K562 (cell line): ENCODE measurements at regions not wholly inside any gene's neighbourhood (a gene's known extent, or its start where the extent isn't known, plus 50 kb on each side); places are given as distances from the start of the nearest gene placed in this dataset.
A peak's percentile ranks its signal among the peaks of the same experiment; 100 is the strongest.

Source experiments
- ATAC-seq: fragments of 200-7000 bp; cut with Tn5 transposase; 3 replicates; pipeline ENCODE4 v1.9.1; 2020; ENCODE audit warnings: moderate library complexity
- BruUV-seq: library from RNA; stranded (reverse); fragments of 400-500 nt; replicated peaks from 2 replicates; lab custom pipeline; 2021; lab: Mats Ljungman, UMichigan
- CTCF ChIA-PET: fragments of 300-600 bp; formaldehyde crosslinking; extraction: SDS; loops from one replicate; lab custom pipeline; 2021; ENCODE audit warnings: low intra/inter-chr PET ratio; lab: Yijun Ruan, JAX
- POLR2A ChIA-PET: fragments of 300-600, 350-650 bp; sonication (Branson Sonifier 250); formaldehyde crosslinking; extraction: SDS; loops from one replicate; lab custom pipeline; 2021; ENCODE audit warnings: antibody characterized with exemption, inconsistent platforms; lab: Yijun Ruan, JAX
- DNase-seq, 4 experiments: peaks; one replicate each; pipeline versions ENCODE4 v3.0.0 to v3.0.0-alpha.2; 2011 to 2018; ENCODE audit warnings: low spot score in 3 of 4, mixed read lengths in 3 of 4; ENCODE audit errors: extremely low read depth in 1 of 4
- FAIRE-seq: peaks from 2 replicates; lab custom pipeline; 2011; peaks lifted over from hg19 to GRCh38; lab: Jason Lieb, UNC
- H2AFZ ChIP-seq: 2 replicates; pipeline ENCODE4 v1.6.0; 2011; ENCODE audit warnings: low read depth, low read length, control low read depth, inconsistent platforms
- H3K27ac ChIP-seq: fragments of 200-600 bp; 3 replicates; pipeline ENCODE4 v1.8.0; 2011; ENCODE audit warnings: low read depth, mild to moderate bottlenecking, control low read depth, inconsistent platforms, low read length, moderate library complexity, mixed read lengths; ENCODE audit errors: extremely low read depth
- H3K27me3 ChIP-seq, 2 experiments: fragments of 300-600 bp in 1 of 2; 2 replicates in 1 of 2; 3 replicates in 1 of 2; pipeline versions ENCODE4 v1.6.0 to v1.8.0; 2011; ENCODE audit warnings: inconsistent platforms in 2 of 2, low read length in 2 of 2, mild to moderate bottlenecking in 1 of 2, mixed read lengths in 1 of 2, moderate library complexity in 1 of 2; ENCODE audit not compliant: control insufficient read depth in 2 of 2, insufficient read depth in 2 of 2
- H3K36me3 ChIP-seq: fragments of 300-600 bp; 3 replicates; pipeline ENCODE4 v1.8.0; 2011; ENCODE audit warnings: mild to moderate bottlenecking, low read length, inconsistent platforms; ENCODE audit not compliant: control insufficient read depth, insufficient read depth
- H3K4me1 ChIP-seq, 2 experiments: fragments of 200-600 bp in 1 of 2; replicated peaks in 1 of 2; 2 replicates in 1 of 2; 3 replicates in 1 of 2; pipeline versions ENCODE4 v1.5.1 to v1.8.0; 2011; ENCODE audit warnings: inconsistent platforms in 2 of 2, low read length in 2 of 2, mild to moderate bottlenecking in 1 of 2, mixed read lengths in 1 of 2, moderate library complexity in 1 of 2; ENCODE audit not compliant: control insufficient read depth in 2 of 2, insufficient read depth in 2 of 2
- H3K4me2 ChIP-seq: 2 replicates; pipeline ENCODE4 v1.6.1; 2011; ENCODE audit warnings: low read length, control low read depth, inconsistent platforms, mixed read lengths; ENCODE audit not compliant: insufficient read depth
- H3K4me3 ChIP-seq: fragments of 200-600 bp; sonication (generic), shearing (Covaris generic); 2 replicates; pipeline ENCODE4 v1.5.1; 2016; ENCODE audit warnings: control low read depth, inconsistent platforms
- H3K79me2 ChIP-seq: fragments of 200-600 bp; 3 replicates; pipeline ENCODE4 v1.8.0; 2011; ENCODE audit warnings: low read length, inconsistent platforms; ENCODE audit not compliant: control insufficient read depth, insufficient read depth
- H3K9ac ChIP-seq, 2 experiments: 2 replicates each; pipeline versions ENCODE4 v1.6.0 to v1.6.1; 2011; ENCODE audit warnings: low read depth in 2 of 2, low read length in 2 of 2, control low read depth in 1 of 2, inconsistent platforms in 1 of 2, mild to moderate bottlenecking in 1 of 2, mixed read lengths in 1 of 2; ENCODE audit not compliant: insufficient read depth in 1 of 2
- H3K9me1 ChIP-seq: one replicate; pipeline ENCODE4 v1.6.0; 2011; ENCODE audit warnings: inconsistent platforms, mild to moderate bottlenecking, low read length, moderate library complexity; ENCODE audit not compliant: control insufficient read depth, insufficient read depth
- H3K9me3 ChIP-seq: replicated peaks from 2 replicates; pipeline ENCODE4 v1.5.1; 2011; ENCODE audit warnings: low read depth, low read length, inconsistent platforms; ENCODE audit not compliant: control insufficient read depth, insufficient read depth
- H4K20me1 ChIP-seq: replicated peaks from 2 replicates; pipeline ENCODE4 v1.6.1; 2011; ENCODE audit warnings: low read length, inconsistent platforms, mixed read lengths; ENCODE audit not compliant: control insufficient read depth, insufficient read depth
- CHD2 ChIP-seq: IDR thresholded peaks from 2 replicates; pipeline ENCODE4 v1.6.1; 2011; ENCODE audit warnings: low read depth, low read length
- CREB5 ChIP-seq: fragments of 250-450 bp; sonication (Bioruptor Pico); IDR thresholded peaks from 2 replicates; pipeline ENCODE4 v1.5.0; 2020; ENCODE audit warnings: mild to moderate bottlenecking
- EGR1 ChIP-seq: fragments of 450-650 bp; conservative IDR thresholded peaks from 2 replicates; pipeline ENCODE4 v1.6.1; 2017; ENCODE audit warnings: mild to moderate bottlenecking
- EP400 ChIP-seq: fragments of 450-650 bp; IDR thresholded peaks from 2 replicates; pipeline ENCODE4 v1.6.1; 2017; ENCODE audit warnings: antibody characterized with exemption, mild to moderate bottlenecking, moderate library complexity
- FOXJ2 ChIP-seq: fragments of 200-800 bp; sonication (Bioruptor generic); IDR thresholded peaks from 2 replicates; pipeline ENCODE4 v1.6.1; 2016; ENCODE audit warnings: missing genetic modification characterization, missing compliant biosample characterization
- HNRNPLL ChIP-seq: fragments of 200-400 bp; formaldehyde crosslinking; IDR thresholded peaks from 2 replicates; pipeline ENCODE4 v1.6.1; 2017; ENCODE audit warnings: low read length, low read depth, mild to moderate bottlenecking; ENCODE audit not compliant: poor library complexity, severe bottlenecking
- KAT7 ChIP-seq: sonication (generic); formaldehyde crosslinking; IDR thresholded peaks from 2 replicates; pipeline ENCODE4 v1.8.0; 2022; ENCODE audit warnings: missing genetic modification reagents, mild to moderate bottlenecking, borderline replicate concordance
- MYNN ChIP-seq, 2 experiments: sonication (generic); formaldehyde crosslinking in 1 of 2; IDR thresholded peaks; 2 replicates each; pipeline versions ENCODE4 v1.5.0 to v1.6.1; 2016 to 2020; ENCODE audit warnings: antibody characterized with exemption in 1 of 2, missing genetic modification reagents in 1 of 2
- PML ChIP-seq: IDR thresholded peaks from 2 replicates; pipeline ENCODE4 v1.6.1; 2012; ENCODE audit warnings: low read length, inconsistent platforms
- POLR2AphosphoS5 ChIP-seq: IDR thresholded peaks from 2 replicates; pipeline ENCODE4 v1.6.1; 2011; ENCODE audit warnings: mild to moderate bottlenecking, low read depth, low read length, moderate library complexity; ENCODE audit not compliant: control insufficient read depth, insufficient read depth
- RBM22 ChIP-seq: fragments of 200-400 bp; formaldehyde crosslinking; IDR thresholded peaks from 2 replicates; pipeline ENCODE4 v1.6.1; 2018; ENCODE audit warnings: low read length, low read depth; ENCODE audit not compliant: poor library complexity, severe bottlenecking
- SETDB1 ChIP-seq: IDR thresholded peaks from one replicate; pipeline ENCODE4 v1.6.1; 2012; ENCODE audit warnings: low read length, control low read depth, inconsistent platforms
- ZNF511 ChIP-seq: sonication (generic); formaldehyde crosslinking; IDR thresholded peaks from 2 replicates; pipeline ENCODE4 v1.8.0; 2022; ENCODE audit warnings: mild to moderate bottlenecking, missing genetic modification reagents
- WGBS: fragments of 100-300 bp; shearing (Covaris generic); methylation state at CpG from one replicate; pipeline ENCODE4 v1.1.6; 2016; ENCODE audit warnings: low coverage, mixed read lengths; ENCODE audit not compliant: insufficient coverage; ENCODE audit errors: missing lambda C conversion rate; 5-methylcytosine and 5-hydroxymethylcytosine counted together
- in situ Hi-C: fragments of 300-500 bp; cut with MboI; formaldehyde crosslinking; loops from 4 replicates; pipeline ENCODE4 v1.15.0; 2018; ENCODE audit warnings: inconsistent platforms, mixed read lengths
- intact Hi-C: fragments of 100-400 bp; cut with micrococcal nuclease; formaldehyde crosslinking; loops from 2 replicates; pipeline ENCODE4 v1.14.2; 2022
- TF ChIP-seq, protein P1 (sequence below): fragments of 250-450 bp; sonication (Bioruptor Pico); IDR thresholded peaks from 2 replicates; pipeline ENCODE4 v1.4.0; 2020; ENCODE audit warnings: mild to moderate bottlenecking, moderate library complexity

- no peak for TF ChIP-seq MYNN (IDR thresholded peaks at IDR 0.05)
- no peak for TF ChIP-seq MYNN (CRISPR knock-in tag; IDR thresholded peaks at IDR 0.05)
- TF ChIP-seq EGR1: 0 out of 2 replicates have a peak, but pooled peaks have one; percentile 11
Observed at GRCh38 chr6:151170622-151171246, 69.0 kb upstream of the AKAP12 start (continued).

DNA sequence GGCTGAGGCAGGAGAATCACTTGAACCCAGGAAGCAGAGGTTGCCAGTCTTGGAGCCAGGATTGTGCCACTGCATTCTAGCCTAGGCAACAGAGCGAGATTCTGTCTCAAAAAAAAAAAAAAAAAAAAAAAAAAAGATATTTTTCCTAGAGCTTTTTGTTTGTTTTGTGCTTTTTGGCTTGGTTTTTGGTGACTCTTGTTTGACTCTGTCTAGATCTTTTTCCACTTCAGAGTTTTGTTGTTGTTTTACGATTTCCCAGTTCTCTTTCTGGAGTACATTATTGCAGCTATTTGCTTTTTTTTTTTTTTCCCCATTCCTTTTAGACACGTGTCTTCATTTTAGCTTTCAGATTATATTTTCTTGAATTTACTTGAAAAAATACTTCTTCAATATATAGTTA is 67.0 kb upstream of the AKAP12 start:
- H3K36me3 ChIP-seq: no peaks in the 10 kb centered on the region
- H3K79me2 ChIP-seq: no peaks in the 10 kb centered on the region
- TF ChIP-seq POLR2AphosphoS5: no peak
- no peak for TF ChIP-seq CHD2
- no peak for TF ChIP-seq FOXJ2 (tag)
- TF ChIP-seq SETDB1: no peak
- TF ChIP-seq KAT7 (CRISPR knock-in tag): no peak
- no peak for TF ChIP-seq HNRNPLL
- TF ChIP-seq ZNF511 (CRISPR knock-in tag): no peak
- no peak for TF ChIP-seq EP400
- TF ChIP-seq, protein P1, sequence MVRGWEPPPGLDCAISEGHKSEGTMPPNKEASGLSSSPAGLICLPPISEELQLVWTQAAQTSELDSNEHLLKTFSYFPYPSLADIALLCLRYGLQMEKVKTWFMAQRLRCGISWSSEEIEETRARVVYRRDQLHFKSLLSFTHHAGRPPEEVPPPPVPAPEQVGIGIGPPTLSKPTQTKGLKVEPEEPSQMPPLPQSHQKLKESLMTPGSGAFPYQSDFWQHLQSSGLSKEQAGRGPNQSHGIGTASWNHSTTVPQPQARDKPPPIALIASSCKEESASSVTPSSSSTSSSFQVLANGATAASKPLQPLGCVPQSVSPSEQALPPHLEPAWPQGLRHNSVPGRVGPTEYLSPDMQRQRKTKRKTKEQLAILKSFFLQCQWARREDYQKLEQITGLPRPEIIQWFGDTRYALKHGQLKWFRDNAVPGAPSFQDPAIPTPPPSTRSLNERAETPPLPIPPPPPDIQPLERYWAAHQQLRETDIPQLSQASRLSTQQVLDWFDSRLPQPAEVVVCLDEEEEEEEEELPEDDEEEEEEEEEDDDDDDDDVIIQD (CRISPR knock-in tag): no peak
- TF ChIP-seq PML: no peak
- no peak for TF ChIP-seq RBM22
- no peak for TF ChIP-seq CREB5 (CRISPR knock-in tag)
- no peak for DNase-seq
- no peak overlapping the region for H3K4me3 ChIP-seq
- no peak overlapping the region for H3K9ac ChIP-seq
- peaks cover 18 to 35% of the 10 kb centered on the region in 2 experiments; a peak in 4 of 5 replicates for H3K27me3 ChIP-seq
- WGBS: 0% methylated on average over 3 of the region's 3 CpGs
- POLR2A ChIA-PET: no interaction called here
- no peaks in the 10 kb centered on the region for H3K9me3 ChIP-seq
- intact Hi-C loops (no loop called here), in situ Hi-C loops (no loop called here)
- no peak for FAIRE-seq
- no peak overlapping the region for H3K27ac ChIP-seq
- H3K4me1 ChIP-seq: no peaks in the 10 kb centered on the region
- CTCF ChIA-PET: no interaction called here
- BruUV-seq: no TSS peak
- H2AFZ ChIP-seq: no peak overlapping the region
- H4K20me1 ChIP-seq: no peaks in the 10 kb centered on the region
- ATAC-seq: no peak
- no peak overlapping the region for H3K4me2 ChIP-seq
- no peaks in the 10 kb centered on the region for H3K9me1 ChIP-seq
